ENCODE measurements at regions not wholly inside any gene's neighbourhood (a gene's known extent, or its start where the extent isn't known, plus 50 kb on each side); places are given as distances from the start of the nearest gene placed in this dataset.

DNA sequence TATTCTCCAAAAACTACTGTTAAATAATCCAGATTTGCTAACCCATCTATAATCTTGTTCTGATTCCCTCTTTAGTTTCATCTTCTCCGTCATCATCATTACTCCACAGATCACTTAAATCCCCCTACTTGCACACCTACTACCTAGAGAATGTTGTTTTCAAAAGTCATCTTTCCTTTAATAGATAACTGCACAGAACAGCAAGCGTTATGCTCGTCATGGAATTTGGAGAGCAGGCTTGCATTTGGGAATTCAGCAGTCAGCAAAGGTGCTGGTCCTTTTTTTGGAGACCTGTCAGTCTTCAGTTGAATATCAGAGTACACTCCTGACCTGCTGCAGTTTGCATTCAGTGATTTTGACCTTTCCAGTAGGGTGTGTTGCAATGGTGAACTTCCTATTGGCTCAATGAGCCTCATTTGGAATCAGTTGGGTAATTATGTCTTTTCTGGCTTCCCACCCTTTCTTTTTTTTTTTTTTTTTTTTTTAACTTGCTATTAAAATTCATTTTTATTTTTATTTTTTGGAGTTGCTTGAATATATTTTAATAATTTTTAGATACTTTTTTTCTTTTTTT lies 110.6 kb downstream of the HNRNPLL start:
- TF ChIP-seq, protein P1, sequence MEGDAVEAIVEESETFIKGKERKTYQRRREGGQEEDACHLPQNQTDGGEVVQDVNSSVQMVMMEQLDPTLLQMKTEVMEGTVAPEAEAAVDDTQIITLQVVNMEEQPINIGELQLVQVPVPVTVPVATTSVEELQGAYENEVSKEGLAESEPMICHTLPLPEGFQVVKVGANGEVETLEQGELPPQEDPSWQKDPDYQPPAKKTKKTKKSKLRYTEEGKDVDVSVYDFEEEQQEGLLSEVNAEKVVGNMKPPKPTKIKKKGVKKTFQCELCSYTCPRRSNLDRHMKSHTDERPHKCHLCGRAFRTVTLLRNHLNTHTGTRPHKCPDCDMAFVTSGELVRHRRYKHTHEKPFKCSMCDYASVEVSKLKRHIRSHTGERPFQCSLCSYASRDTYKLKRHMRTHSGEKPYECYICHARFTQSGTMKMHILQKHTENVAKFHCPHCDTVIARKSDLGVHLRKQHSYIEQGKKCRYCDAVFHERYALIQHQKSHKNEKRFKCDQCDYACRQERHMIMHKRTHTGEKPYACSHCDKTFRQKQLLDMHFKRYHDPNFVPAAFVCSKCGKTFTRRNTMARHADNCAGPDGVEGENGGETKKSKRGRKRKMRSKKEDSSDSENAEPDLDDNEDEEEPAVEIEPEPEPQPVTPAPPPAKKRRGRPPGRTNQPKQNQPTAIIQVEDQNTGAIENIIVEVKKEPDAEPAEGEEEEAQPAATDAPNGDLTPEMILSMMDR (IDR thresholded peaks at IDR 0.05): no peak
- TF ChIP-seq EP300 (IDR thresholded peaks at IDR 0.05) (no peak), POLR2A (IDR thresholded peaks at IDR 0.05; ENCODE audit: low read depth) (no peak)
